COLO668 (cell line): ENCODE measurements at regions not wholly inside any gene's neighbourhood (a gene's known extent, or its start where the extent isn't known, plus 50 kb on each side); places are given as distances from the start of the nearest gene placed in this dataset.

ENCODE experiments used
- DNase-seq: peaks from one replicate; lab custom pipeline; 2025; ENCODE audit not compliant: unreplicated experiment; lab: John Stamatoyannopoulos, UW

DNA sequence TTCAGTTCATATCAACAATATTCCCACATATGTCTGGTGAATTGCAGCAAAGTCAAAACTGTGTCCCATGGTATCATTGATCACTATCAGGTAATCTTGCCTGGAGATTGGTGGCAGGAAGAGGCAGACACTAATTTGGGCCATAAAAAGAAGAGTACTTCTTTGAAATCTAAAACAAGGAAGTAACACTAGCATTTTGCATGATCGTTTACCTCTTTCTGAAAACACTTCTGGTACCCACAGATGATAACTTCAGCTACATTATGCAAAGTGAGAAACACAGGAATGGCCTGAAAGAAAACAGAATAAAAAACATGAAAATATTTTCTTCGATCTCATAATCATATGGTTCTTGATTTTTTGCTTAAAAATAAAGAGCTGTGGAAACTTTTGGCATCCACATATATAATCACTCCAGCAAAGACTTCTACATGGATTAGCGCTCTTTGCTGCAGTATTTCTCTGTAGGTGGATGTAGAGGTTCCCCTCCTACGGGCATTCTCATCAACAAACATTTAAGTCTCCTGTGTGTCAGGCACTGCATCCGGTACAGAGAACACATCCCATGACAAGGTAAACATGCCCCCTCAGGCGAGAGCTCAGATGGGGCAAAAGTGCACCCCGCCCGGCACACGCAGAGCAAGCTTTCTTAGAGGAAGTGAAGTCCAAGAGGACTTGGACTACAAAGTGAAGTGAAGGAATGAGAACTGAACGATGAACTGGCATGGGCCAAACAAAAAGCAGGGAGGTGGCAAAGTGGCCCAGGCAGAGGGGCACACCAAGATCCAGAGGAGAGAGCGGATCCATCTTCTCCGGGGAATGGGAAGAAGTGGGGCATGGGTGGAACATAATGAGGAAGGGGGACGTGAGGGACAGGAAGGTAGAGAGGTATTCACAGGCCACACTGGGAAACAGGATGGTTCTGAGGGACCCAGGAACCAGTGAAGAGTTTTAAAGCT, 68.0 kb upstream of the RIOK3 start:
- no peak for DNase-seq

DNA sequence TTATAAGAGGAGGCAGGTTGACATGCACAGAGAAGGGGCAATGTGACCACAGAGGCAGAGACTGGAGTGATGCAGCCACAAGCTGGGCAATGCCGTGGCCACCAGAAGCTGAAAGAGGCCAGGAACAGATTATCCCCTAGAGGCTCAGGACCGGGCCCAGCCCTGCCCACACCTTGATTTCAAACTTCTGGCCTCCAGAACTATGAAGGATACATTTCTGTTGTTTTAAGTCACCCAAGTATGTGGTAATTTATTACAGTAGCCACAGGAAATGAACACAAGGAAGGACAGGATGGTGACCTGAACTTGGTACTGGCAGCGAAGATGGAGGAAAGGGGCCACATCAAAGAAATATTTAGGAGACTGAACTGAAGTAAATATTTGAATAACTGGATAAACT, 66.8 kb upstream of the RIOK3 start:
- DNase-seq = no peak

DNA sequence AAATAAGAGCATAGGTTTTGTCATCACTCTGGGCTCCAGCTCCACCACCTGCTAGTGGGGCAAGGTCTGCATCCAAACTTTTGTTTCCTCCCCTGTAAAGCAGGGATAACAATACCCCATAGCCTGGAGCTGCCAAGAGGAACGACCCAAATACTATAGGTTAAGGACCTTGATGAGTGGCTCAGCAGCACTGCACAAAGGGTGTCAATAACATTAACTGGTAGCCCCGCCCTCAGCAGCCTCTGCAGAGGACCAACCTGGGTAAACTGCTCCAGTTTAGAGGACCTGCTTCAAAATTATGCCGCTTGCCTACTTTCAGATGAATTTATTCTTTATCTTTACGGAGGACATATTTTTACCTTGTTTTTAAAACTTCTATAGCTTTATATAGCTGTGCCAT, 65.8 kb upstream of the RIOK3 start:
- peak; percentile 75 for DNase-seq

DNA sequence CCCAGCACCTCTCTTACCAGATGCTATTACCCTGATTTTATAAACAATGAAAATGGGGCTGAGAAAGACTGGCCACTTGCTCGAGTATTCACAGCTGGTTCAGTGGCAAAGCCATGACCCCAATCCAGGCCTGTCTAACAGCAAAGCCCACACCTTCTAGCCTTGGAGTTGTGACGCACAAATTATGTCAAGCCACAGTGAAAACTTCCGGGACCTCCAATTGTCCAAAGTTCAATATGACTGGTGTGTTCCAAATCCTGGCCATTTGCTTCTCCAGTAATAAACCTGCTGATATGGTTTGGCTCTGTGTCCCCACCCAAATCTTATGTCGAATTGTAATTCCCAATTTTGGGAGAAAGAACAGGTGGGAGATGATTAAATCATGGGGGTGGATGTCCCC, 64.7 kb upstream of the RIOK3 start:
- DNase-seq = no peak

DNA sequence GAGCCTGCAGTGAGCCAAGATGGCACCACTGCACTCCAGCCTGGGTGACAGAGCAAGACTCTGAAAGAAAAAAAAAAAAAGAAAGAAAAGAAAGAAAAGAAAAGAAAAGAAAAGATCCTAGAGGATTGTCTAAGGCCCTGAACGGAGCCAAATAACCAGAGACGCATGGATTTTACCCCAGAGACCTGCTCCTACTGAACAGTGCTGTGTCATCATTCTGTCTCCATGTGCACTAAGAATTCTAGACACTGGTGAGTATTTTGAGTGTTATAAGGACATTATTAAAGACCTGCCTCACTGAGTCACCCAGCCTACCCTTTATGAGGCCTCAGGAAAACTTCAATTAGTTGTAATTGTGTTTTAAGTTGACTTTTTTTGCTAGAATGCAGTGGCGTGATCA, 61.9 kb upstream of the RIOK3 start:
- no peak for DNase-seq

DNA sequence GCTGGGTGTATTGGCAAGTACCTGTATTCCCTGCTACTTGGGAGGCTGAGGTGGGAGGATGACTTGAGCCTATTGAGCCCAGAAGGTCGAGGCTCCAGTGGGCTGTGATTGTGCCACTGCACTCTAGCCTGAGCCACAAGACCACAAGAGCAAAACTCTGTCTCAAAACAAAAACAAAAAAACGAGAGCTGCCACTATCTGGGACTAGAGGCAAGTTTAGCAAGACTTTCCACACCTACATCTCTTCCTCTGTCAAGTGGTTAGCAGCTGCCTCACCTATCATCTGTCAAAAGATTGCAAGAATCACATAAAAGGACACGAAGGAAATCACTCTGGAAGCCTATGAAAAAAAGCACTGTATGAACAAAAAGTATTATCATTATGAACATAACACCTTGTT, 55.2 kb upstream of the RIOK3 start:
- no peak for DNase-seq

DNA sequence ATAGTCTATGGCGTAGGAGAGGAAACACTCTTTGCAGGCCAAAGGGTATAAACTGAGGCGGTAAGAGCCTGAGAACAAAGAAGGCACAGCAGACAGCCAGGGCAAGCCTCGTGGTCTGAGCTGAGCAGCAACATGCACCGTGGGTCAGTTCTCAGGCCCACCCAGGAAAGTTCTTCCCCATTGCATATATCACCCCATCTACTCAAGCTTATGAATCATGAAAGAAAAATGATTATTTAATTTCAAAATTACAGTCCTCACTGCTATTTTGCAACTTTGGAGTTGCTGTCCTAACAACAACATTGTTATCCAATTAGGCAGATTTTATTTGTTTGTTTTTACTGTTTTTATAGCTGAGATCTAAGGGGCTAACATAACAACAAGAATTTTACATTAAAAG, 54.7 kb upstream of the RIOK3 start:
- DNase-seq = no peak

DNA sequence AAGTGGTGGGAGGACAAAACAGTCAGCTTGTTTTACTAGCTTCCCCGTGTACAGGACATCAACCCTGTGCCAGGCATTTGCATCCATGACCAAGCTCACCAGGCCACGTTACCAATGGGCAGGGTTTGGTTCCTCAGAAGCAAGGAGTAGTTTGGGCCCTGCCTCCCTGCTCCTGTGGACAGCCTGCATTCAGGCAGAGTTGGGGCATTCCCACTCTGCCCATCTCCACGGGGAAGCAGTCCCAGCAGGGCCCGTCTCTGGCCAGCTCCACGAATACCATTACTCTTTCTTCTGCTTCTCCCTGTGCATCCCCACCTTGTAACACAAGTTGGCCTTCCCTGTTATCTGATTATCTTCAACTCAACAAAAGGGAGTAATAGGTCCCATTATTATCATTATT, 54.0 kb upstream of the RIOK3 start:
- no peak for DNase-seq

DNA sequence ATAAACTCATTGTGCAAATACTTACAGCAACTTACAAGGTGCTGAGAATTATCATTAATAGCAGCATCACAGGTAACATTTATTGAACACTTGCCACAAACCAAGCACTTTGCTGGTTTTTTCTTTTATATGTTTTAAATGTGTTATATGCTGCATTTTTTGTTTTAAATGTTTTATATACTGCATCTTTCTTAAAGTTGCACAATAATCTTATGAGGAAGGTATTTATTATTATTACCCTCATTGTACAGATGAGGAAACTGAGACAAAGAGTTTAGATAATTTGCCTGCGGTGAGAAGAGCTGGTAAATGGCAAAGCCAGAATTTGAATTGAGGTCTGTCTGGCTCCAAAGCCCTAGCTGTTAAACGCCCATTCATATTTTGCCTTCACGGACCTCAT, 52.2 kb upstream of the RIOK3 start:
- DNase-seq = no peak

DNA sequence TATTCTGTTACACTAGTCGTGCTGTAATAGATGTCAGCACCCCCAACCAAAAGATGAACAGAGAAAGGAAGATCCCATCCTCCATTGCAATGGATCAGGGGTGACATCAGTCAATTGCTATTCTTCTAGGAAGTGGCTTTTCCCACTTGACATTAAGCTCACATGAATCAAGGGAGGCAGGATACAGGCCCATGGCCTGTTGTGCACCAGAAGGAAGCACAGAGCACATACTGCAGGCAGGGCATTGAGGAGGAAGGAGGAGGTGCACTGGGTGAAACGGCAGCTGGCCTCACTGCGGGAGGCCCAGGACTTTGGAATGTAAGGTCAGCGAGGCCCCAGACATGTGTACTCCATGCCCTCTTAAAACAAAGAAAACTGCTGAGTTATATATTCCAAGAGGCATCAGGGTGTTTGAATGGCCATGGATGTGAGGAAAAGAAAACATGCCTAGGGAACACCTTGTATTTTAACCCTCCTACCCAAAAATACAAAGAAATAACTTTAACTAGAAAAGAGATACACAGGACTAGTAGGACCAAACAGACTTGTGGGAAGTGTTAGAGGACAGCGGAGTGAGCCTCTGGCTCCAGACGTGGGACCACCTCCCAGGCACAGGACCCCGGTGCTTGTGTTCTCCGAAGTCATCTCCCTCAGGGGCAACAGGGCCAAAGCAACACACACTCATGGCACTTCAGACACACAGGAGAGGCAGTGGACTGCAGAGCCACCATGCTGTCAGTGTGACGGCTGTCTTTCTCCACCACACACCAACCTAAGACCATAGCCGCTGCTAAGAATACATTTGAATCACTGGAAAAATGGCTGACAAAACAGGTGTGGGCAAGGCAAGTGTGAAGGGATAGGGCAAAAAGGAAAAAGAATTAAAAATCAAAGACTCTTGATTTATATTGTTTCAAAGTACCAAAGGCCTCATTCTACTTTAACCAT, 51.4 kb upstream of the RIOK3 start:
- DNase-seq = peak; percentile 92
